Peyer's patch (tissue), 4 donors: ENCODE measurements at regions not wholly inside any gene's neighbourhood (a gene's known extent, or its start where the extent isn't known, plus 50 kb on each side); places are given as distances from the start of the nearest gene placed in this dataset.

Source experiments
- POLR2A ChIP-seq, 2 donors: fragments of 450-650 bp; IDR thresholded peaks; one replicate each; pipeline ENCODE4 v1.5.1; 2017; ENCODE audit warnings: antibody characterized with exemption in 2 of 2, mild to moderate bottlenecking in 2 of 2, moderate library complexity in 2 of 2
- TF ChIP-seq, protein P1 (sequence below), 6 experiments: fragments of 450-650 bp in 4 of 6; fragments of 200-600 bp in 2 of 6; sonication (generic) in 1 of 6; IDR thresholded peaks; one replicate each; pipeline ENCODE4 v1.5.1; 2017 to 2019; ENCODE audit warnings: antibody characterized with exemption in 6 of 6, mild to moderate bottlenecking in 3 of 6, moderate library complexity in 1 of 6

GRCh38 chr2:18684206-18685038 is 95.1 kb upstream of the NT5C1B start:
- TF ChIP-seq, protein P1, sequence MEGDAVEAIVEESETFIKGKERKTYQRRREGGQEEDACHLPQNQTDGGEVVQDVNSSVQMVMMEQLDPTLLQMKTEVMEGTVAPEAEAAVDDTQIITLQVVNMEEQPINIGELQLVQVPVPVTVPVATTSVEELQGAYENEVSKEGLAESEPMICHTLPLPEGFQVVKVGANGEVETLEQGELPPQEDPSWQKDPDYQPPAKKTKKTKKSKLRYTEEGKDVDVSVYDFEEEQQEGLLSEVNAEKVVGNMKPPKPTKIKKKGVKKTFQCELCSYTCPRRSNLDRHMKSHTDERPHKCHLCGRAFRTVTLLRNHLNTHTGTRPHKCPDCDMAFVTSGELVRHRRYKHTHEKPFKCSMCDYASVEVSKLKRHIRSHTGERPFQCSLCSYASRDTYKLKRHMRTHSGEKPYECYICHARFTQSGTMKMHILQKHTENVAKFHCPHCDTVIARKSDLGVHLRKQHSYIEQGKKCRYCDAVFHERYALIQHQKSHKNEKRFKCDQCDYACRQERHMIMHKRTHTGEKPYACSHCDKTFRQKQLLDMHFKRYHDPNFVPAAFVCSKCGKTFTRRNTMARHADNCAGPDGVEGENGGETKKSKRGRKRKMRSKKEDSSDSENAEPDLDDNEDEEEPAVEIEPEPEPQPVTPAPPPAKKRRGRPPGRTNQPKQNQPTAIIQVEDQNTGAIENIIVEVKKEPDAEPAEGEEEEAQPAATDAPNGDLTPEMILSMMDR (IDR thresholded peaks at IDR 0.05) = no peak
- no peak for TF ChIP-seq POLR2A (IDR thresholded peaks at IDR 0.05)
